ENCODE measurements at regions not wholly inside any gene's neighbourhood (a gene's known extent, or its start where the extent isn't known, plus 50 kb on each side); places are given as distances from the start of the nearest gene placed in this dataset.

DNA sequence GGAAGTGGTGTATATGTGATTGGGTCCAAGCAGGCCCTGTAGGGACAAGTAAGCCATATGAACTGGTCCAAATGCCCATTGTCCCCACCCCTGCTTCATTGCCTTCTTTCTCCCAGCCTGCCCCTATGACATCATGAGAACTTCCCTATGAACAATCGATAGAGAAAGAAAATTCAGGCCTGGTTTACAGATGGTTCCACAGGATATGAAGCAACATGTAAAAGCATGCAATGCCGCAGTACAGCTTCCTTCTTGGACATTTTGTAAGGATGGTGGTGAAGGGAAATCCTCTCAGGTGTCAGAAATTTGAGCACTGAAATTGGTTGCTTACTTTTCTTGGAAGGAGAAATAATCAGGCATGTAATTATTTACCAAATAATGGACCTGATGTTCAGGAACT is 581.7 kb downstream of the MRPL39 start:
- no peak overlapping the region for H3K4me3 ChIP-seq (ENCODE audit: control insufficient read depth in 2 of 3, extremely low read depth in 1 of 3, insufficient read depth in 2 of 3, low read depth in 1 of 3, low read length in 3 of 3)
- dilution Hi-C loops (cut with MboI; ENCODE audit: extremely low pct_ligation_motif_present, low sequenced_read_pairs): no loop called here
- no peak overlapping the region for H3K9ac ChIP-seq (ENCODE audit: control insufficient read depth, extremely low read depth, insufficient read depth, low read length)
- no peak overlapping the region for H2AFZ ChIP-seq (ENCODE audit: control insufficient read depth, low read length)
- no peak overlapping the region for H3K4me2 ChIP-seq (ENCODE audit: control insufficient read depth, extremely low read depth, insufficient read depth, low read depth, low read length)
- H3K9me1 ChIP-seq (ENCODE audit: control insufficient read depth, extremely low read depth, insufficient read depth, low read length): no peaks in the 10 kb centered on the region
- H3K9me3 ChIP-seq (ENCODE audit: control insufficient read depth, low read depth, low read length): peaks cover 4% of the 10 kb centered on the region
- H3K4me1 ChIP-seq (ENCODE audit: control insufficient read depth, extremely low read depth, insufficient read depth, low read length): no peaks in the 10 kb centered on the region
- no peaks in the 10 kb centered on the region for H3K79me2 ChIP-seq (ENCODE audit: control insufficient read depth, insufficient read depth, low read length)
- no peaks in the 10 kb centered on the region for H3K36me3 ChIP-seq (ENCODE audit: control insufficient read depth in 2 of 2, extremely low read depth in 1 of 2, insufficient read depth in 2 of 2, low read length in 2 of 2)
- TF ChIP-seq, protein P1, sequence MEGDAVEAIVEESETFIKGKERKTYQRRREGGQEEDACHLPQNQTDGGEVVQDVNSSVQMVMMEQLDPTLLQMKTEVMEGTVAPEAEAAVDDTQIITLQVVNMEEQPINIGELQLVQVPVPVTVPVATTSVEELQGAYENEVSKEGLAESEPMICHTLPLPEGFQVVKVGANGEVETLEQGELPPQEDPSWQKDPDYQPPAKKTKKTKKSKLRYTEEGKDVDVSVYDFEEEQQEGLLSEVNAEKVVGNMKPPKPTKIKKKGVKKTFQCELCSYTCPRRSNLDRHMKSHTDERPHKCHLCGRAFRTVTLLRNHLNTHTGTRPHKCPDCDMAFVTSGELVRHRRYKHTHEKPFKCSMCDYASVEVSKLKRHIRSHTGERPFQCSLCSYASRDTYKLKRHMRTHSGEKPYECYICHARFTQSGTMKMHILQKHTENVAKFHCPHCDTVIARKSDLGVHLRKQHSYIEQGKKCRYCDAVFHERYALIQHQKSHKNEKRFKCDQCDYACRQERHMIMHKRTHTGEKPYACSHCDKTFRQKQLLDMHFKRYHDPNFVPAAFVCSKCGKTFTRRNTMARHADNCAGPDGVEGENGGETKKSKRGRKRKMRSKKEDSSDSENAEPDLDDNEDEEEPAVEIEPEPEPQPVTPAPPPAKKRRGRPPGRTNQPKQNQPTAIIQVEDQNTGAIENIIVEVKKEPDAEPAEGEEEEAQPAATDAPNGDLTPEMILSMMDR (optimal IDR thresholded peaks at IDR 0.05 in 1 of 3, IDR thresholded peaks at IDR 0.05 in 1 of 3, conservative IDR thresholded peaks at IDR 0.05 in 1 of 3; ENCODE audit: extremely low read depth in 1 of 3, insufficient read depth in 2 of 3, low read length in 3 of 3): no peak
- no peak for DNase-seq (ENCODE audit: low read depth, low spot score)
- H3K27me3 ChIP-seq (ENCODE audit: control insufficient read depth, extremely low read depth, insufficient read depth, low read length): no peaks in the 10 kb centered on the region
- H4K20me1 ChIP-seq (ENCODE audit: control insufficient read depth, extremely low read depth, insufficient read depth, low read length): no peaks in the 10 kb centered on the region
- FAIRE-seq: no peak
- H3K27ac ChIP-seq (ENCODE audit: control insufficient read depth, insufficient read depth, low read length): no peak overlapping the region

DNA sequence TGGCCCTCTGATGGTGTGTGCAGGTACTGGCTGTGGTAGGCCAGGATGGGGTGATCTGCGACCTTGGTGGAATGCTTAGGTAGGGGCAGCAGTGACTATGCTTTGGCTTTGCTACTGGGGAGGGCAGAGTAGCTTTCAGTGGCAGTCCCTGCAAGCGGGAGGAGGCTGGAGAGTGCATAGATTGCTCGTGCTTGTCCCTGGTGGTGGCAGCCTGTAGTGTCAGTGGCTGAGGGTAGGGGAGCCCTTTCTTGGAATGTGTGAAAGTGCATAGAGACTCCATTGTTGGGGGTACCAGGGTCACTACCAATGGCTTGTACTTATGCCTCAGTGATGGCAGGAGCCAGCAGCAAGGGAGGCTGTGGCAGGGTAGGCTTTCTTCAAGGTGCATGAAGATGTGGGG is 582.6 kb downstream of the MRPL39 start:
- no peak for DNase-seq (ENCODE audit: low read depth, low spot score)
- Histone ChIP-seq H3K27ac (ENCODE audit: control insufficient read depth, insufficient read depth, low read length) (no peak overlapping the region), H3K9me1 (ENCODE audit: control insufficient read depth, extremely low read depth, insufficient read depth, low read length) (no peaks in the 10 kb centered on the region), H3K4me1 (ENCODE audit: control insufficient read depth, extremely low read depth, insufficient read depth, low read length) (no peaks in the 10 kb centered on the region), H3K36me3 (ENCODE audit: control insufficient read depth in 2 of 2, extremely low read depth in 1 of 2, insufficient read depth in 2 of 2, low read length in 2 of 2) (no peaks in the 10 kb centered on the region), H3K9ac (ENCODE audit: control insufficient read depth, extremely low read depth, insufficient read depth, low read length) (no peak overlapping the region), H3K79me2 (ENCODE audit: control insufficient read depth, insufficient read depth, low read length) (no peaks in the 10 kb centered on the region), H4K20me1 (ENCODE audit: control insufficient read depth, extremely low read depth, insufficient read depth, low read length) (no peaks in the 10 kb centered on the region), H3K4me2 (ENCODE audit: control insufficient read depth, extremely low read depth, insufficient read depth, low read depth, low read length) (no peak overlapping the region), H3K4me3 (ENCODE audit: control insufficient read depth in 2 of 3, extremely low read depth in 1 of 3, insufficient read depth in 2 of 3, low read depth in 1 of 3, low read length in 3 of 3) (no peak overlapping the region), H2AFZ (ENCODE audit: control insufficient read depth, low read length) (no peak overlapping the region), H3K27me3 (ENCODE audit: control insufficient read depth, extremely low read depth, insufficient read depth, low read length) (no peaks in the 10 kb centered on the region), H3K9me3 (ENCODE audit: control insufficient read depth, low read depth, low read length) (peaks cover 4% of the 10 kb centered on the region)
- FAIRE-seq: no peak
- no peak for TF ChIP-seq EZH2 (IDR thresholded peaks at IDR 0.05; ENCODE audit: low read length)
- TF ChIP-seq, protein P1 (optimal IDR thresholded peaks at IDR 0.05 in 1 of 3, IDR thresholded peaks at IDR 0.05 in 1 of 3, conservative IDR thresholded peaks at IDR 0.05 in 1 of 3; ENCODE audit: extremely low read depth in 1 of 3, insufficient read depth in 2 of 3, low read length in 3 of 3): no peak
- dilution Hi-C loops (cut with MboI; ENCODE audit: extremely low pct_ligation_motif_present, low sequenced_read_pairs): no loop called here

All from keratinocyte (primary cell).